Stomach (tissue), 8 donors: ENCODE measurements at regions not wholly inside any gene's neighbourhood (a gene's known extent, or its start where the extent isn't known, plus 50 kb on each side); places are given as distances from the start of the nearest gene placed in this dataset.

Experiments used
- DNase-seq, 2 donors: peaks; one replicate each; pipeline versions ENCODE4 v3.0.0 to v3.0.0-alpha.2; 2013 to 2019
- H3K27ac ChIP-seq, 5 donors: fragments of 200-600 bp in 4 of 5; sonication (generic) in 4 of 5; one replicate each; pipeline ENCODE4 v1.5.1; 2013 to 2019; ENCODE audit warnings: mild to moderate bottlenecking in 1 of 5, moderate library complexity in 1 of 5
- H3K27me3 ChIP-seq, 3 donors: fragments of 200-600 bp; sonication (generic); one replicate each; pipeline ENCODE4 v1.5.1; 2017 to 2019; ENCODE audit warnings: mixed run types in 1 of 3
- H3K36me3 ChIP-seq, 4 donors: fragments of 200-600 bp; sonication (generic); 1 replicate in 3 of 4; 2 replicates in 1 of 4; pipeline ENCODE4 v1.5.1; 2016 to 2019
- H3K4me1 ChIP-seq, 4 donors: fragments of 200-600 bp; sonication (generic); one replicate each; pipeline ENCODE4 v1.5.1; 2016 to 2019
- H3K4me3 ChIP-seq, 4 donors: fragments of 200-600 bp; sonication (generic) in 3 of 4; one replicate each; pipeline ENCODE4 v1.5.1; 2016 to 2019; ENCODE audit warnings: mild to moderate bottlenecking in 1 of 4
- H3K9me3 ChIP-seq, 4 donors: fragments of 200-600 bp; sonication (generic); one replicate each; pipeline ENCODE4 v1.5.1; 2016 to 2019
- CTCF ChIP-seq, 7 experiments: fragments of 450-650 bp in 4 of 7; fragments of 200-600 bp in 3 of 7; sonication (generic) in 3 of 7; IDR thresholded peaks; one replicate each; pipeline ENCODE4 v1.5.1; 2016 to 2019; ENCODE audit warnings: antibody characterized with exemption in 7 of 7, control low read depth in 2 of 7, mild to moderate bottlenecking in 1 of 7
- EP300 ChIP-seq: sonication (generic); formaldehyde crosslinking; IDR thresholded peaks from one replicate; pipeline ENCODE4 v1.6.1; 2017; ENCODE audit warnings: antibody characterized with exemption
- POLR2A ChIP-seq, 4 donors: fragments of 450-650 bp; IDR thresholded peaks; one replicate each; pipeline ENCODE4 v1.6.1; 2016; ENCODE audit warnings: antibody characterized with exemption in 4 of 4, control low read depth in 2 of 4, mild to moderate bottlenecking in 1 of 4, moderate library complexity in 1 of 4
- POLR2AphosphoS5 ChIP-seq, 3 donors: sonication (generic); formaldehyde crosslinking; IDR thresholded peaks; one replicate each; pipeline ENCODE4 v1.6.1; 2016; ENCODE audit warnings: antibody characterized with exemption in 3 of 3
- WGBS, 5 donors: extraction: QIAGEN DNeasy Blood & Tissue Kit in 3 of 5; methylation state at CpG; one replicate each; pipeline versions ENCODE4 v1.1.5 to v1.1.7; 2013 to 2018; 5-methylcytosine and 5-hydroxymethylcytosine counted together
- intact Hi-C: fragments of 100-400 bp; cut with DNase I; formaldehyde crosslinking; loops from one replicate; pipeline ENCODE4 v1.15.1; 2023; ENCODE audit warnings: low total_unique reads
- donor health status: healthy with polysubstance abuse.
- donor health status: Bipolar disorder and iron deficiency.
- donor health status: healthy.

DNA sequence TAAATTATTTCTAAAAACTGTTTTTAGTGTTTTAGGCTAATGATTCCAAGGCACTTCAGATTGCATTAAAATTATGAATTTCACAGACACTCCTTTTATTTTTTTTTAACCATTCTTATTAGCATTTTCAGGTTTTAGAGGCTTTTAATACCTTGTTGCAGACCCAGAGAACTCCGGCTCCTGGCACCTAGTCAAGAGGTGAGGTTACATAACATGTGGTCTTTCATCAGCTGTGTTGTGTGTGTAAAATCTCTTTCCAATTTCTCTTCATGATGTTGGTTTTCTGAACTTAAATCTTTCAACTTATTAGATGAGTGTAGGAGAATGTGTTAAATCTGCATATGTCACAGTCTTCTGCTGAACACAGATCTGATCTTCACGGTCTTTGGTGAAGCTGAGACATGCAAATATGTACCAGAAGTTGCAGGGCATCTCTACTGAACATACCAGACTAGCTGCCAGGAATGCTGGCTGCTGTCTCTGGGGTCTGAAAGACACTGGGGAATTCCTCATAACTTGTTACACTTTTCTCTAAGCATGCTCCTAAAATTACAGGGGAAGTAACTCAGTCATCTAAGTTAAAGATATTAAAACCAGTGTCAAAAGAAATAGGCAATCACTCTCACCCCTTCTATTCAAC is 1165.3 kb downstream of the EFNB2 start:
- Histone ChIP-seq H3K27me3 (no peaks in the 10 kb centered on the region), H3K4me1 (no peaks in the 10 kb centered on the region), H3K4me3 (no peak overlapping the region), H3K27ac (no peak overlapping the region), H3K9me3 (peaks cover 0 to 4% (median 0%) of the 10 kb centered on the region in 4 donors), H3K36me3 (no peaks in the 10 kb centered on the region)
- intact Hi-C loops = no loop called here
- no peak for TF ChIP-seq EP300
- TF ChIP-seq POLR2AphosphoS5 (IDR thresholded peaks at IDR 0.05) = no peak
- no peak for TF ChIP-seq POLR2A (IDR thresholded peaks at IDR 0.05)
- no peak for TF ChIP-seq CTCF (IDR thresholded peaks at IDR 0.05)
- WGBS, 5 donors = 62 to 74% (median 64%) methylated on average over 2 of the region's 2 CpGs
- no peak for DNase-seq

DNA sequence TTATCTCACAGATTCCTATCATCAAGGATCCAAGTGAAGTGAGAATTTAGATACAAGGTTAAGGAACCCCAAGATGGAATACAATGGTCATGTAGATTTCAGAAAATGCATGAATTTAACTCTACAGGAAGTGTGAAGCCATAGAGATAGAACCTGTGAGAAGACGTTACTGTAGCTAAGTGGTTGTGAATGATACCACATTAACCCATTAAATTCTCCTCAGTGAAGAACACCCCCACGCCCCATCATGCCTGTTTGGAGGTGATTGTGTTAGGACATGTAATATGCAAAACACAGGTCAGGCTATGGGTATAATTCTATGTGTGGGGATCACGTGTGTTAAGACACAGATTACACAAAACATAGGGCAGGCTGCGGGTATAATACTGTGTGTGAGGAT is 1166.7 kb downstream of the EFNB2 start:
- Histone ChIP-seq H3K4me3 (no peak overlapping the region), H3K27me3 (no peaks in the 10 kb centered on the region), H3K9me3 (peaks cover 0 to 4% (median 0%) of the 10 kb centered on the region in 4 donors), H3K36me3 (no peaks in the 10 kb centered on the region), H3K4me1 (peaks cover 0 to 3% (median 0%) of the 10 kb centered on the region in 4 donors), H3K27ac (no peak overlapping the region)
- intact Hi-C loops = no loop called here
- TF ChIP-seq CTCF (IDR thresholded peaks at IDR 0.05) (no peak), POLR2A (IDR thresholded peaks at IDR 0.05) (no peak), POLR2AphosphoS5 (IDR thresholded peaks at IDR 0.05) (no peak), EP300 (no peak)
- DNase-seq = no peak
- WGBS, 5 donors = 81 to 85% (median 82%) methylated on average over 4 of the region's 4 CpGs

DNA sequence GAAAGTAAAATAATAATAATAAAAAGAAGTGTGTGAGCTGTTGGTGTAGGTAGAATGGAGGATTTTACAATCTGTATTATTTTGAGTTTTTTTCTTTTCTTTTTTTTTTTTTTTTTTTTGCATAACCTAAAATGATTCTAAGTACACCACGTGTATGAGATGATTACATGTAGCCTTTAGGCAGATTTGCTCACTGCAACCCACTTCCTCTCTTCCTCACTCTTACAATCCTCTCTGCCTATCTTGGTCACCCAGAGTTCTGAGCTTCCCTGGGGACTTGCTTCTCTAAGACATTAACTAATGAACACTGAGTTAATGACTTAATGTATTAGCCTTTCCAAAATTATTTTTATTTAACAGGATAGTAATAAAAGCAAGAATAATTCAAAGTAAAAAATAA is 1169.6 kb downstream of the EFNB2 start:
- H3K4me3 ChIP-seq = no peak overlapping the region
- no peaks in the 10 kb centered on the region for H3K27me3 ChIP-seq
- no peaks in the 10 kb centered on the region for H3K9me3 ChIP-seq
- intact Hi-C loops = no loop called here
- TF ChIP-seq CTCF (IDR thresholded peaks at IDR 0.05) = no peak
- no peak for TF ChIP-seq EP300
- TF ChIP-seq POLR2AphosphoS5 (IDR thresholded peaks at IDR 0.05) = no peak
- TF ChIP-seq POLR2A (IDR thresholded peaks at IDR 0.05) = no peak
- WGBS, 5 donors = 33 to 47% (median 38%) methylated on average over 1 of the region's 1 CpG
- DNase-seq = no peak
- peaks cover 0 to 4% (median 0%) of the 10 kb centered on the region in 4 donors for H3K4me1 ChIP-seq
- H3K27ac ChIP-seq = no peak overlapping the region
- no peaks in the 10 kb centered on the region for H3K36me3 ChIP-seq

DNA sequence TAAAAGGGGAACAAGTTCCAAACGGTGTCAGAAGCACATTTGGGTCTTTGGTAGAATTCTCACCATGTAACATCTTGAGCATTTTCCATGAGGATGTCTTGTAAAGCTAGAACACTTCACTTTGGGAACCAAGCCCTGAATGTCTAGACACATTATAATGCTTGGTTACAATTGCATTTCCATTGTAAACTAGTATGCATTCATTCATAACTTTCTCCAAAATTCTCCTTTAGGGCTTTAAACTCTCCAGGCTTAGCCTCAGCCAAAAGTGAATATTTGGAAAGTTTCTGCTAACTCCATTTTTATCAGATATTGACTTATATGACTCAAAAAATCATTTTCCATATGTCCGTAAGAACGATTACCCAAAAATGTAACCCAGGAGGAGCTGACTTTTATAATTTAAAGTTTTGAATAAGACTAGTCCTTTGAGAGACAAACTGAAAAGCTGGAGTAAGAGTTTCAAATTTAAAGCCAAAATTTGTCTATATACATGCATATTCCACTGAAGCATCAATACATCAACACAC is 1170.4 kb downstream of the EFNB2 start:
- Histone ChIP-seq H3K9me3 (no peaks in the 10 kb centered on the region), H3K4me3 (no peak overlapping the region), H3K27me3 (no peaks in the 10 kb centered on the region), H3K27ac (no peak overlapping the region), H3K4me1 (peaks cover 0 to 4% (median 0%) of the 10 kb centered on the region in 4 donors), H3K36me3 (no peaks in the 10 kb centered on the region)
- intact Hi-C loops = no loop called here
- WGBS, 5 donors = 80 to 87% (median 81%) methylated on average over 3 of the region's 3 CpGs
- peak in 1 of 2 donors; percentile 28 for DNase-seq
- TF ChIP-seq POLR2AphosphoS5 (IDR thresholded peaks at IDR 0.05) (no peak), POLR2A (IDR thresholded peaks at IDR 0.05) (no peak), CTCF (IDR thresholded peaks at IDR 0.05) (no peak), EP300 (no peak)
